DND-41 (cell line): ENCODE measurements at regions not wholly inside any gene's neighbourhood (a gene's known extent, or its start where the extent isn't known, plus 50 kb on each side); places are given as distances from the start of the nearest gene placed in this dataset.

Experiments
- EZH2 ChIP-seq: IDR thresholded peaks from 3 replicates; pipeline ENCODE4 v1.6.1; 2012; ENCODE audit warnings: borderline replicate concordance, low read depth, mild to moderate bottlenecking, moderate library complexity, low read length, inconsistent platforms; ENCODE audit not compliant: severe bottlenecking
- TF ChIP-seq, protein P1 (sequence below): IDR thresholded peaks from 2 replicates; pipeline ENCODE4 v1.5.1; 2012; ENCODE audit warnings: borderline replicate concordance, low read length, moderate library complexity, mild to moderate bottlenecking; ENCODE audit not compliant: poor library complexity, severe bottlenecking; ENCODE audit errors: extremely low read depth

DNA sequence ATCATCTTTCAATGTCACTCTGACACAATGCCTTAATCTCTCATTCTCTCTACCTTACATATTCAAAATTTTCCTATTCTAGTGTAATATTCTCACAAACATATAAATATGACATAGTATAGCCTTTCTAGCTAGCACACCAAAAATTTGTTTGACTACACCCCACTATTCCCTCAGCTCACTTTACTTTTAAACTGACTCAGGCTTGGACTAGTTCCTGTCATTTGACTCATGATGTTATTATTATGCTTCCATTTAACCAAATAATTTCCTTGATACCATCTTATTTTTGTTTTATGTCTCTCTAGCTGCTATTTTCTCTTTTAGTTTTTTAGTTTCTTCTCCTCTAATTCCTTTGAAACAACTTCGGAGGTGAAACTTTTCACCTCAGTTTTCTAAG lies 1745.6 kb upstream of the PCDH20 start:
- TF ChIP-seq, protein P1, sequence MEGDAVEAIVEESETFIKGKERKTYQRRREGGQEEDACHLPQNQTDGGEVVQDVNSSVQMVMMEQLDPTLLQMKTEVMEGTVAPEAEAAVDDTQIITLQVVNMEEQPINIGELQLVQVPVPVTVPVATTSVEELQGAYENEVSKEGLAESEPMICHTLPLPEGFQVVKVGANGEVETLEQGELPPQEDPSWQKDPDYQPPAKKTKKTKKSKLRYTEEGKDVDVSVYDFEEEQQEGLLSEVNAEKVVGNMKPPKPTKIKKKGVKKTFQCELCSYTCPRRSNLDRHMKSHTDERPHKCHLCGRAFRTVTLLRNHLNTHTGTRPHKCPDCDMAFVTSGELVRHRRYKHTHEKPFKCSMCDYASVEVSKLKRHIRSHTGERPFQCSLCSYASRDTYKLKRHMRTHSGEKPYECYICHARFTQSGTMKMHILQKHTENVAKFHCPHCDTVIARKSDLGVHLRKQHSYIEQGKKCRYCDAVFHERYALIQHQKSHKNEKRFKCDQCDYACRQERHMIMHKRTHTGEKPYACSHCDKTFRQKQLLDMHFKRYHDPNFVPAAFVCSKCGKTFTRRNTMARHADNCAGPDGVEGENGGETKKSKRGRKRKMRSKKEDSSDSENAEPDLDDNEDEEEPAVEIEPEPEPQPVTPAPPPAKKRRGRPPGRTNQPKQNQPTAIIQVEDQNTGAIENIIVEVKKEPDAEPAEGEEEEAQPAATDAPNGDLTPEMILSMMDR: no peak
- no peak for TF ChIP-seq EZH2
